ENCODE measurements at regions not wholly inside any gene's neighbourhood (a gene's known extent, or its start where the extent isn't known, plus 50 kb on each side); places are given as distances from the start of the nearest gene placed in this dataset.

DNA sequence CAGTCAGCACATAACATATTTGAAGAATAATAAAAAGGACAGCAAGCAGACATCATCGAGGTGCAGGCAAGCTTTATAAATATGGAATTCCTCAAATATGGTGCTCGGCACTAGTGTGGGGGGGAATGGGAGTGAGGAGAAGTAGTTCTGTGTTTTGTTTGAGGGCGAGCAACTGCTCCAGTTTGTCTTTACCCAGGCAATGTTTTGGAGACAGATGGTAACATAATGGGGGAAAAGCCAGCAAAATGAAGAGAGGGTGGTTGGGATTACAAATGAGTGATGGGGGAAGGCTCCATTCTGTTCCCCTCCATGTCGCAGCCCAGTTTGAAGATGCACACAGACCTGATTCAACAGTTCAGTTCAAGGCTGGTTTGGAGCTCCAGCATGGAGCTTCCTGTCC is 572.9 kb upstream of the DIPK2B start:
- no peak for DNase-seq (ENCODE audit: low spot score)

DNA sequence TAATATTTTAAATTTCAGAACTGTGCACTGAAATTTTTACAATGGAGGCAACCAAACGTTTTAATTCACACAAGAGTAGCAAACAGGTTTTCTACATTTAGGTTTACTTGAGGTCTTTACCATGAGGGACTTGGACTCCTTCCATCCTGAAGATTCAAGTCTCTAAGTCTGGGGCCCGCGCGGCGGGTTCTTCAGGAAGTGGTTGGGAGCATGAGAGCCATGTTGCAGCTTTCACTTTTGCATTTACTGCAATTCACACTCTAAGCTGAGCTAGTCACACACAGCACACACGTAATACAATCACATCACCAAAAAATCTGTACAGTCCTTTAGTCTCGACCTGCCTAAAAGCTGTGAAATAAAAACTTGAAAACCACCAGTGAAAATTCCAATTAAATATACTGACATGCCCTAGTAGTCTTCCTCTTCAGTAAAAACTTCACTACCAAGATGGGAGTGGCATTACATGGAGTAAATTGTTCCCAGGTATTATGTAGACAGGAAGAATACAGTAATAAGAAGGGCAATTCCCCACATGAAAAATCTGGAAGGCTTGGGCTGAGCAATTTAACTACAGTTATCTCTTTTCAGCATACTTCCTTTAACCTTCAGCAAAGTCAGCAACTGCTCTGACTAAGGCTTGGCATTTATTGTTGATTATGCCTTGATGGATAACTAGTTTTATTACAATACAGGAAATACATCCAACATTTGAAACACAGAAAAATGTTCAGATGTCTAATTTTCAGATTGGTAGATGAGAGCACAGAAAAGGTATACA is 571.1 kb upstream of the DIPK2B start:
- DNase-seq (ENCODE audit: low spot score) = peak; percentile 5

DNA sequence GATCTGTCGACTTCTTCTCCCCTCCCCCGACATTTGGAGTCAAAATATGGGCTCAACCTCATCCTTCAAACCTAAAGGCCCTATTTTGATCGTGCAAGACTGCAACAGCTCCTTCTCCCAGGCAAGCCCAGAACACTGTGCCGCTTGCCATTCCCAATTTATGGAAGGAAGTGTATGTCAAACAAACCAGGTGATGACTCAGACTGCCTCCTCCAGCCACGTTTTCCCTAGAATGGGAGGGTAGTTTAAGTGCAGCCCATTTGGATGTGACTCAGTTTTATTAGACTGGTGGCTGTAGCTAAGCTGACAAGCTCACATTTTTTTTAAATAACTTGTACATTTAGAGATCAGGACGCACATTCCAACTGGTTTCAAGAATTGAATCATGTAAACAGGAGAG is 570.4 kb upstream of the DIPK2B start:
- DNase-seq (ENCODE audit: low spot score) = no peak

DNA sequence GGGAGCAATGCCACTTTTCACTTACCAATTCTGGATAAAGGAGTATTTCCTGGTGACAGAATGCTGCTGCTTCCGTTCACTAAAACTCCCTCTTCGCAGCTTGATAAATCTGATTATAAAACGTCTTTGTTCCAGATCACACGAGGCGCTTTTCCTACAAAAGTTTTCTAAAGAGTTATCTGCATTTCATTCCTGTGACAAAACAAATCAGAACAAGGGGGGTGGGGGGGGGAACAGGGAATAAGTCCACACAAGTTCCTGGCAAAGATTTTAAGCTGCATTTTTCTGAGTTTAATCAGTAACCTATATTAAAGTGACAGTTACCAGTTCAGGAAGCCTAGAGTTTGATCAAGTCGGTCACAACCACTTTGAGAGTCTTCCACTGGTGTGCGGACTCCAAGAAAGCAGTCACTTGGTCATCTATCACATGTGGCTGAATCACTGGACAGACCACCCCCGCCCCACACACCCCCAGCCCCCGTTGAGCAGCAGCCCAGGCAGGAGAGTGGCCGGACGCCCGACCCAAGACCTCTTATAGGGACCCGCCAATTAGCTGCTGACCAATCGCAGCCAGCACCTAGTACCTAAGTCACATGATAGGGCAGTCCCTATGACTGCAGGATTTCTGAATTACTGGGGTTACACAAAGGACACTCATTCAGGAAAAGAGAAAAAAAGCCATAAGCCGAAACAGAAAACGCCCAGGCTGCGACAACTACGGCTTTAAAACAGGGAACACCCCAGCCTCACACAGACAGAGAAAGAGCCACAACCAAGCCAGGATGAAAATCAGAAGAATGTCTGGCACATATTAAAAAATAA is 569.3 kb upstream of the DIPK2B start:
- DNase-seq (ENCODE audit: low spot score) = peak; percentile 6

DNA sequence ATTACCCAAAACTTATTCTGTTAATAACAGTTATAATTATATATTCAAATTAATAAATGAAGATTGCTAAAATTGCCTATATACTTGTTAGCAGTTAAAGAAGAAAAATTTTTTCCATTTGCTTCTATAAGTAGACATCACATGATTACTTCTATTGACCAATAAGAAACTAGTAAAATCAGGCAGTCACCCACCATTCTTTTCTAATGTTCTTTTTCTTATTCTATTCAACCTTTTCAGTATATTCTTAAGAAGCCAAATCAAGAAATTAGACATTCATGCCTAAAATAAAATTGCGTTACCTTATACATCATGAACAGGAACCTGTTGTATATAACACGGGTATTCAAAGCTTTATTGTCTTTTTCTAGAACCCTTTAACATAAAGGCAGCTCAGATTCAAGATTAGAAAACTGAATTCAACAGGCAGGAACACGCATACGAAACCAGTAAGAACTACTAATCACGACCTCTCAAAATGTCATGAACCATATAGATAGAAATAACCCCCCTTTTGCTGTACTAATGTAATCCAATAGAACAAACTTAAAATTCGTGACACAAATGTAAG is 568.1 kb upstream of the DIPK2B start:
- no peak for DNase-seq (ENCODE audit: low spot score)

DNA sequence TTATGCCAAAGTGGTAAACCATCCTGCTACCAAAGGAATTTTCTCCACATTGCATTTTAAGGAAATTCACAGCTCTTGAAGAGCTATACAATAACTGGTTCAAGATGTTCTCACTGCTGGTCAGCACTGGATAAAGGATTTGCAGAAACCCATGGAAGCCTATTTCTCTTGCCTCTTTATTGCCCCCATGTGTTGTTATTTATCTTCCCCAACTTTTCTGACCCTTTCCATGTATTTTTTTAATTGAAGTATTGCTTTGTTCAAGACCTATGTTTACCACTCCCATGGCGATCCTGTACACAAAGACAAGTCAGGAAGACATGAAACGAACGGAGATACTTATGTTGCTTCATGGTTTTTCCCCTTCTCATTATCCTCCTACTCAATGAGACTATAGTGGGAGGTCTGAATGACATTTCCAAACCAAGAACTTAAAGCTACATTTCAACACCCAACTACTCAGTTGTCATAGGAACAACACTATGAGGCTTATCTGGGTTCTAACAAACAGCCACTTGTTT is 566.4 kb upstream of the DIPK2B start:
- DNase-seq (ENCODE audit: low spot score) = peak; percentile 9

DNA sequence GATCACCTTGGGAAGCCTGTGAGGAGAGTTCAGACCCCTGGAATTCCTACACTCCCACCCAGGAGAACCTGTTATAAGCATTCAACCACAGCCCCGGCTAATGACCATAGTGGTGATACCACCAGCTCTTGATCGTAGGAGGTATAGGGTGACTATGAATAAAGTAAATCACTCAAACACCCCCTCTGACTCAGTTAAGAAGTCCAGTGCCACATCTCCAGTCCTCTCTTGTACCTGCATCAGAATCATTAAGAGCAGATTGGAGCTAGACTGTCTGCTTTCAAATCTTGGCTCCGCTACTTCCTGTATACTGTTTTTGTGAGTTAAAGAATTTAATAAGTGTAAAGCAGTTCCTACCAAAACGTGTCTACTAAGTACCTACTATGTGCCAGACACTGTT is 565.1 kb upstream of the DIPK2B start:
- no peak for DNase-seq (ENCODE audit: low spot score)

DNA sequence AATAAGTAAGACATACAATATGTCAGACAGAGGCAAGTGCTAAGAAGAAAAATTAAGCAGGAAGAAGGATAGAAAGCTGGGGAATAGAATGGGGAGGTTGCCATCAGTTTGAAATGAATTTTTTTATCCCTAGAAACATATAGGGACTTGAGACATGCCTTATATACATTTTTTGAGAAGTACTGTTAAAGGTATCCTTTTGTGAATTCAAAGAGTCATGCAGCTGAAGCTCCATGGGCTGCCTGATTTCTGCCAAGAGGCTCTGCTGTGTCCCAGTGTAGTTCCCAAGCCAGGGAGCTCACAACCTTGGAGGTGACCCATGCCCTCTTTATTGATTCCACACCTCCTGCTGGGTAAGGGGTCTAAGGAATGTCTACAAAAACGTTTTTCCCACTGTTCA is 564.6 kb upstream of the DIPK2B start:
- DNase-seq (ENCODE audit: low spot score) = no peak

DNA sequence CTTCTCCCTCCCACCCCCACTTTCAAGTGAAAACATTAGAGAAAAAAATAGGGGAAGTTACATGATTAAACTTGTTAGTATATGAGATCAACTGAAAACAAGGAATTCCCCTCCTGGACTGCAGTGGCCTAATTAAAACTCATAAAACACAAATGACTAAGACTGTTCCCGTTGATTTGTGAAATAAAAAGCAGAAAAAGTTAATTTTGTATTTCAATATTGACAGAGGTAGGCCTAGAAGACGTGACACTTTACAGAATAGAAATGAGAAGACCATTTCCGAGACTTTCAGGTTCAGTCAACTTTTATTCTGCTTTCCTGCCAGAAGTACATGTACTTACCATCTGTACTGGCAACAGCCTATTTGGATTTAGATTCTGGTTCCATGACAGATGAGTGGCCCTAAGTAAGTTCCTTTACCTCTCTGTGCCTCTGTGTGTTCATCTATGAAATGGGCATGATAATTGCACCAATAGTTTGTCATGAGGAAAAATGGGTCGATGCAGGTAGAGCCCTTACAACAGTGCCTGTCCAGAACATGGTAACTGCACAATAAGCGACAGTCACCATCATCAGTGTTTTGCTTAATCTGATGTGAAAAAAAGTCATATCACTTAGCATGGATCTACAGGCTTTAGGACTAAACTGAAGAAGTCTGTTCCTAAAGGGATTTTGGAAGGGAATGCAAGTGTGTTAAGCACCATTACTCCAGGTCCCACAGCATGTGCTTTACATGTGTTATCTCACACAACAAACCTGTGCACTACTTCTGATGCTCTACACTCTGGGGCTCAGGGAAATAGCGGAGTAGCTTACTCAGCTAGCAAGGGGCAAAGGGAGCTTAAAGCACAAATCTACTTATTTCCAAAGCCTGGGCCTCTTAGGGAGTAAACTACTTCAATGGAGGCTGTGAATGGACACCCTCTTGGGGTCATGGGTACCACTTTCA is 562.3 kb upstream of the DIPK2B start:
- no peak for DNase-seq (ENCODE audit: low spot score)

DNA sequence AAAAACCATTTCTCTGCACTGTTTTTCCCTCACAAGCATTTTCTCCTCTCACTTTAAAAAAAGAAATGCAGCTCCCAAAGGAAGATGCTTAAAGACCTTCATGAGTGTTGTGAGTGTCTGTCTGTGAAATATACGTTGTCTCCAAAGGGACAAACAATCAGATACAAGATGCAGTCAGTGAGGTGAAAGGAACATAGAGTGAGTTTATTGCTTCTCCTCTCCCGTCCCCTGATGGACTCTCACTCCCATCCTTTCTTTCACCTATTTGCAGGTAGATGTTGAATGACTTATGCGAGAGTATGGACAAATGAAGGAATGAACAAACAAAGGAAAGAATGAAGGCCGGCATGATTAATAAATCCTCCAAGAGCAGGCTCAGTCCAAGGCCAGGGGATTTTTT is 561.2 kb upstream of the DIPK2B start:
- DNase-seq (ENCODE audit: low spot score) = no peak

DNA sequence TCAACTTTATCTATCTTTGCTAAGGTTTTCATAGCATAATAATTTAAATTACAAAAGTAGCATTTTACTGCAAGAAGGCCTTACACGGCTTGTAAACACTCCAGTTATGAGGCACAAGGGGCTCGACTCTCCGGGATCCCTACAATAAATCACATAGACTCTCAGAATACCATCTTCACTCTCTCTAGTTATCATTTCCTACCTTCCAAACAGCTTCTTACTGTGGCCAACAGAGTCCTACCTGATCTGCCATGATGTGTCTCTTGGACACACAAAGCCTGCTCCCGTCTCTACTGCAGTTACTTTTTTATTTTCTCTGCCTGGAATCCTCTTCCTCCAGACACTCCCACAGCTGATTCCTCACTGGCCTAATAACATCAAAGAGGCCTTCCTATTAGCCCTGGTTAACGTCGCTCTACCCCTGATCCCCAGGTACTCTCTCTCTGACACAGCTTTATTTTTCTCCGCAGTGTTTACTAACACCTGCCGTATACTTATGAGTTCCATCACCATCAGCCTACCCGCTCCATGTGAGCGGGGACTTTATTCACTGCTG is 559.6 kb upstream of the DIPK2B start:
- DNase-seq (ENCODE audit: low spot score) = no peak

DNA sequence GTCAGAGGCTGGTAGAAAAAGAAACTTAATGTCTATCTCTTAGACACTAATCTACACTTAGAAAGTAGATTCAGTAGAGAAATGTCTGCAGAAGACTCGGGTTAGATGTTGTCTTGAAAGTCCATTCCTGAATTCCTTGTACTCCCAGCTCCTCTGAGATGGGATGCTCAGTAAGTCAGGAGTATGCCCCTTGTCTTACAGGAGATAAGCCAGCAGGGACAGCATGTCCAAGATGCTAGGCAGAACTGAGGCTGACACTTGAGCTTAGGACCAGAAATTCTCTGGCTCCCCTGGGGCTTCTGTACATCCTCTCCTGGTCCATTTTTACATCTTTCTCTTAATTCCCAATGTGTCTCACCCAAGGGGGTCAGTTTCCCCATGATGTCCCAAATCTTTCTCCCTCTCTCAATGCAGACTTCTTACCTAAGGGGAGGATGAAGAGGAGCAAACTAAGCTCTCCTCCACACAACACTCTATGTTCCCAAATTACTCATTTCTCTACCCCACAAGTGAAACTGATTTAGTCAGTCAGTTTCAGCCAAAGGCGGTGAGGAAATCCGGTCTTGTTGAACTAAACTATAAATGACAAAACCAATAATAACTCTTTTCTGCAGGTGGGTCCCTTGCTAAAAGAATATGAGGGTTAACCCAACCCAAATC is 558.2 kb upstream of the DIPK2B start:
- no peak for DNase-seq (ENCODE audit: low spot score)

DNA sequence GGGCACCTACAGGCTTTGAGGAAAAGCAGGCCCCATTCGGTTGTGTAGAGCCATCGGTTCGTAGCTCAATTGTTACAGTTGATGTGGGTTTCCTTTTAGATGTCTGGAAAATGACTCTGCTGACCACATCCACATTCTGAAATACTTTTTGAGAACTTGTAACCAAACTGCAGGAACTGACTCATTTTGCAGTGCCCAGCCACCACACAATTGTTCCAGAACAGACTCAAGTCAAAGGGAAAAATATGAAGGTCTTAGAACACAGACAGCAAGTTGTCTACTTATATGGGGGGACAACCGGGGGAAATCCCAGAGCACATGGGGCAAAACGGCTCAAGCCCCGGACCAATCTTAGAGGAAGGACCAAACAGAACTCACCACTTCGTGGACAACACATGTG is 557.6 kb upstream of the DIPK2B start:
- DNase-seq (ENCODE audit: low spot score) = no peak

DNA sequence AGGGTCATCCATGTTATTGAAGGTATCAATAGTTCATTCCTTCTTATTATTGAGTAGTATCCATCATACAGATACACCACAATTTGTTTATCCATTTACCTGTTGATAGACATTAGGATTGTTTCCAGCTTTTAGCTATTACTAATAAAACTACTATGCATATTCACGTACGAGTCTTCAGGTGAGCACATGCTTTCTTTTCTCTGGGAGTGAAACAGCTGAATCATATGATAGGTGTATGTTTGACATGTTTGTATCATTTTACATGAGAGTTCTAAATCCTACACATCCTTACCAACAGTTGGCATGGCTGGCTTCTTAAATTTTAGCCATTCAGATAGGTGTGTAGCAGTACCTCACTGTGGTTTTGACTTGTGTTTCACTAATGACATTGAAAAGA is 556.6 kb upstream of the DIPK2B start:
- no peak for DNase-seq (ENCODE audit: low spot score)

DNA sequence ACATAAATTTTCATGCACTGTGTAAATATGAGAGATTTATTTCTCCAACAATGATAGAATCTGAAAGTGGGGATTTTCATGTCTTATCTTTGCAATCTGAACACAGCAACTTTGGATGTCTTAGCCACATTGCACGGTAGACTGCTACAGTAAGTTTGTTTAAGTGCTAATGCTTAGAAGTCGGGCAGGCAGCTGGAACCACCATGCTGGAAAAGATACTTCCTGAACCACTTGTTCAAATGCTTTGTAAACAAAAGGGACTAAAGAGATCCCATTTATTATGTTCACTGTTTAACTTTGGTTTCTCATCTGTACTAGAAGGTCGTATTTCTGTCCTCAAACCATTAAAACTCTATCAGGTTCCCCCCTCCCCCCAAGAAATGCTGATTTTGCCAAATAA is 555.9 kb upstream of the DIPK2B start:
- no peak for DNase-seq (ENCODE audit: low spot score)

DNA sequence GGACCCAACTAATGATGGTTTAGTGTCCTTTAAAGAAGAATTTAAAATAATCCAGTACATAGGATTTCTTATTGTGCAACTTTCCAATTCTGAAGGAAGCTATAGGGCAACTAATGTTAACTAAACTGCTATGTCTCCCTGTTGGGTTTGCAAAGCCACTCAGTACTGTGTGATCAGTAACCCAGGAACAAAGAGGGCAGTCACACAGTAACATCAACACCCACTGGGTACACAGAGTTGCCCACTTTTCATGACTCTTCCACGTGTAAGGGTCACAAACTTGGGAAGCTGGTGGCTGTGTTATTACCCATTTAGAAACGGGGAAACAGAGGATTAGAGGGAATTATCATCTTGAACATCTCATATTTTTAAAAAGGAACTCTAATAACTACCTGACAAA is 555.0 kb upstream of the DIPK2B start:
- DNase-seq (ENCODE audit: low spot score) = no peak

DNA sequence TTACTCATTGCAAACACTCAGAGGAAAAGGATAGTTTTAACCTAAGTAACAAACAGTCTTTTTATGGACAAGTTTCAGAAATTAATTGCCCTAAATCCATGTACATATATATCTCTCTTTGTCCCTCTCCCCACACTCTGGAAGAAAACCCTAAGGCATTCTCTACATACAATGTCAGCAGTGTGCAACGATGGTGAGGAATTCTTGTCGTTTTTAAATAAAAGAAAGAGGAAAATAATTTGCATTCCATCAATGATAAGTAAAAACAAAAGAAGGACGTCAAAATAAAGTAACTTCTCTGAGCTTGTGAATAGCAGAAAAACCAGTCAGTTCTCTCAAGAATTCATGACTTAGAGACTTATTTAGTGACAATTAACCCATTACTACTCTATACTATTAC is 550.5 kb upstream of the DIPK2B start:
- DNase-seq (ENCODE audit: low spot score) = no peak

DNA sequence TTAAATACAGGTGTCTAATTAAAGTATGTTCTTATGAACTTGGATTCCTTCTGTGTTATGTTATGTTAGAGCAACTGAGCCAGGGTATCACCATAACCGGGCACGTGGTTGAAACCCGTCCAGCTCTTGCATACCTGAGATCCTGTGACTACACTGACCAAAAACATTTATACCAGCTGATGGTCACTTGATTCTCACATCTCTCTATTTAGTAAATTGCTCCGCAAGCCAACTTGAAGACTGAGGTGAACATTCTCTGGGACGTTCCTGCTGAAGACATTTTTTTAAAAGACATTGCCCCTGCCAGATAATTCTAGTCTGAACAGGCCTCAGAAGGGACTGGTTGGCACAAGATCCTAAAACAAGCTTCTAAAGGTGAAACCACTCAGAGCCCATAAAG is 550.0 kb upstream of the DIPK2B start:
- no peak for DNase-seq (ENCODE audit: low spot score)

DNA sequence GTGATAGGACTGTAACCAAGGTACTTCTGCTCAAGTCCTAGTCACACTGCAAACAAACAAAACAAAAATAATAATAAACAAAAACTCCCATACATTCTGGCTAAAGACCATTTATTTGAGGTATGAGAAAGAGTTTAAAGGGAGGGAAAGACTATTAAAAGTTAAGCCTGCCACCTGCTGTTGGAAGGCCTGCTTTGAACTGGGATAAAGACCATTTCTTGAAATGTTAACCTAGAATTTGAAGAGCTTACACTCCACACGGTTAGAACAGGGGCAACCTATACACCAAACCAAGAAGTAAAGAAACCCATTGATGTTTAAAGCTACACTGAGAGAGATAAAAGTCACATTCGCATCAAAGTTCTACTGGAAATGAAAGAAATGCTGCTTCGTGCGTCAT is 548.7 kb upstream of the DIPK2B start:
- no peak for DNase-seq (ENCODE audit: low spot score)

DNA sequence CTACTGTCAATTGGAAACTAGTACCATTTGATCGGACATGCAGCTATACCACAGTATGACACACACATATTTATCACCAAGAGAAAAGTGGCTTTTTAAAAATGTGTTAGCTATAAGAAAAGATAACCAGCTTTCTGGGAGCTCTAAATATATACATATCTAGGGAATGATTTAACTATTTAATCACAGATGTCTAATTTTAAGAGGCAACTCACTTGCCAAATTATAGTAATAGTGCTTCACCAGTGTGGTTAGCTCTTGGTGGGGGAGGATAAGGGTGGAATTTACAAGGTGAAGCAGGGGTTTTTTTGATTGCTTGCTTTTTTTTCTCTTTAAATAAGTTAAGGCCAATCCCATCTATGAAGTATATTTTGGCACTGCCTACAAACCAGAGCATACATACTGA is 547.7 kb upstream of the DIPK2B start:
- DNase-seq (ENCODE audit: low spot score) = no peak

DNA sequence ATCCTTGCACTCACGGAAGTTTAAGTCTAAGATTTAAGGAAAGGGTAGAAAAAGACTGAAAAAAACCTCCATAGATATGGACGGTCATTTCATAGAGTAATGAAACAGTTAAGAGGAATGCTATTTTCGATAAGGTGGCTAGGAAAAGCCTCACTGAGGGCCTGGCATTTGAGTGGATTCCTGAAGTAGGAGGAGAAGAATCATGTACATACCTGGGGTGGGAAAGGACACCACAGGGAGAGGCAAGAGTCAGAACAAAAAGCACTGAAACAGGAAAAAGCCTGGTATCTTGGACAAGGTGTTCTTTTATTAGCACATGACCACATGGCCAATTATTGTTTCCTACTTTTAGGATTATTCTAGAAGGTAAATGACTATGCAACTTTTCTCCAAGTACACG is 547.2 kb upstream of the DIPK2B start:
- DNase-seq (ENCODE audit: low spot score) = no peak

Measured in hematopoietic multipotent progenitor cell treated with erythropoietin and hydrocortisone succinate and interleukin-3 and kit ligand, for 17 days (in vitro differentiated cells).